Lower leg skin (tissue), 3 donors: ENCODE measurements at regions not wholly inside any gene's neighbourhood (a gene's known extent, or its start where the extent isn't known, plus 50 kb on each side); places are given as distances from the start of the nearest gene placed in this dataset.

Experiments used
- POLR2A ChIP-seq, 2 donors: fragments of 450-650 bp; IDR thresholded peaks; one replicate each; pipeline ENCODE4 v1.6.1; 2016 to 2017; ENCODE audit warnings: antibody characterized with exemption in 2 of 2, mild to moderate bottlenecking in 1 of 2, moderate library complexity in 1 of 2
- TF ChIP-seq, protein P1 (sequence below), 3 donors: fragments of 450-650 bp; IDR thresholded peaks; one replicate each; pipeline ENCODE4 v1.5.1; 2016; ENCODE audit warnings: antibody characterized with exemption in 3 of 3, mild to moderate bottlenecking in 3 of 3, moderate library complexity in 2 of 3

DNA sequence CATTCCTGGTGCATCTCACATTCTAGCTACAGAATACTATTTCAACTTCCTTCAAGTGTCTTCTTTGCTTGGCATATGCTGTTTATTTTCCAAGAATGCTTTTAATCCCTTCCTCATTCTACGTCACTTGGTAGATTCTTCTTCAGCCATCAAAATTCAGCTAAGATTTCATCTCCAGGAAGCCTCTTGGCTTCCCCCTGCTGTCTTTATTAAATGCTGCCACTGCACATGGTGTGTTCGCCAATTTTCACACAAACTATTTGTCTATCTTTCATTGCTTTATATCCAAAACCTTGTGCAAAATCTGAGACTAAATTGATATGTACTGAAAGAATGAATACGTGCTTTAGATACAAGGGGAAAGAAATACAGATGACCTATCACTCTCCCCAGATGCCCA, 253.0 kb downstream of the RFPL4B start:
- TF ChIP-seq, protein P1, sequence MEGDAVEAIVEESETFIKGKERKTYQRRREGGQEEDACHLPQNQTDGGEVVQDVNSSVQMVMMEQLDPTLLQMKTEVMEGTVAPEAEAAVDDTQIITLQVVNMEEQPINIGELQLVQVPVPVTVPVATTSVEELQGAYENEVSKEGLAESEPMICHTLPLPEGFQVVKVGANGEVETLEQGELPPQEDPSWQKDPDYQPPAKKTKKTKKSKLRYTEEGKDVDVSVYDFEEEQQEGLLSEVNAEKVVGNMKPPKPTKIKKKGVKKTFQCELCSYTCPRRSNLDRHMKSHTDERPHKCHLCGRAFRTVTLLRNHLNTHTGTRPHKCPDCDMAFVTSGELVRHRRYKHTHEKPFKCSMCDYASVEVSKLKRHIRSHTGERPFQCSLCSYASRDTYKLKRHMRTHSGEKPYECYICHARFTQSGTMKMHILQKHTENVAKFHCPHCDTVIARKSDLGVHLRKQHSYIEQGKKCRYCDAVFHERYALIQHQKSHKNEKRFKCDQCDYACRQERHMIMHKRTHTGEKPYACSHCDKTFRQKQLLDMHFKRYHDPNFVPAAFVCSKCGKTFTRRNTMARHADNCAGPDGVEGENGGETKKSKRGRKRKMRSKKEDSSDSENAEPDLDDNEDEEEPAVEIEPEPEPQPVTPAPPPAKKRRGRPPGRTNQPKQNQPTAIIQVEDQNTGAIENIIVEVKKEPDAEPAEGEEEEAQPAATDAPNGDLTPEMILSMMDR (IDR thresholded peaks at IDR 0.05), result no peak
- TF ChIP-seq POLR2A (IDR thresholded peaks at IDR 0.05), result no peak
